Thyroid gland (tissue), 4 donors: ENCODE measurements at regions not wholly inside any gene's neighbourhood (a gene's known extent, or its start where the extent isn't known, plus 50 kb on each side); places are given as distances from the start of the nearest gene placed in this dataset.

Source experiments
- DNase-seq, 2 donors: peaks; one replicate each; pipeline ENCODE4 v3.0.0-alpha.2; 2019
- H3K27ac ChIP-seq, 3 donors: fragments of 200-600 bp; sonication (generic); 1 replicate in 2 of 3; 2 replicates in 1 of 3; pipeline ENCODE4 v1.5.1; 2016 to 2019; ENCODE audit warnings: mild to moderate bottlenecking in 1 of 3, moderate library complexity in 1 of 3
- H3K27me3 ChIP-seq: fragments of 200-600 bp; sonication (generic); one replicate; pipeline ENCODE4 v1.5.1; 2019
- H3K36me3 ChIP-seq, 2 donors: fragments of 200-600 bp; sonication (generic); one replicate each; pipeline ENCODE4 v1.5.1; 2016 to 2019
- H3K4me1 ChIP-seq, 2 donors: fragments of 200-600 bp; sonication (generic); one replicate each; pipeline ENCODE4 v1.5.1; 2017 to 2019
- H3K4me3 ChIP-seq, 3 donors: fragments of 200-600 bp; sonication (generic); replicated peaks in 1 of 3; 1 replicate in 2 of 3; 2 replicates in 1 of 3; pipeline ENCODE4 v1.5.1; 2016; ENCODE audit warnings: mild to moderate bottlenecking in 1 of 3
- H3K9me3 ChIP-seq: fragments of 200-600 bp; sonication (generic); one replicate; pipeline ENCODE4 v1.5.1; 2017
- CTCF ChIP-seq, 6 experiments: fragments of 200-600 bp in 3 of 6; fragments of 450-650 bp in 3 of 6; sonication (generic) in 3 of 6; IDR thresholded peaks; one replicate each; pipeline ENCODE4 v1.5.1; 2016 to 2019; ENCODE audit warnings: antibody characterized with exemption in 6 of 6, mild to moderate bottlenecking in 2 of 6, inconsistent platforms in 1 of 6, moderate library complexity in 1 of 6
- POLR2A ChIP-seq, 2 donors: fragments of 450-650 bp; IDR thresholded peaks; one replicate each; pipeline ENCODE4 v1.6.1; 2017; ENCODE audit warnings: antibody characterized with exemption in 2 of 2, mild to moderate bottlenecking in 2 of 2, moderate library complexity in 1 of 2
- WGBS, 2 donors: methylation state at CpG; one replicate each; pipeline ENCODE4 v1.1.5; 2017; 5-methylcytosine and 5-hydroxymethylcytosine counted together
- intact Hi-C: fragments of 100-400 bp; cut with DNase I; formaldehyde crosslinking; loops from one replicate; pipeline ENCODE4 v1.15.1; 2023

DNA sequence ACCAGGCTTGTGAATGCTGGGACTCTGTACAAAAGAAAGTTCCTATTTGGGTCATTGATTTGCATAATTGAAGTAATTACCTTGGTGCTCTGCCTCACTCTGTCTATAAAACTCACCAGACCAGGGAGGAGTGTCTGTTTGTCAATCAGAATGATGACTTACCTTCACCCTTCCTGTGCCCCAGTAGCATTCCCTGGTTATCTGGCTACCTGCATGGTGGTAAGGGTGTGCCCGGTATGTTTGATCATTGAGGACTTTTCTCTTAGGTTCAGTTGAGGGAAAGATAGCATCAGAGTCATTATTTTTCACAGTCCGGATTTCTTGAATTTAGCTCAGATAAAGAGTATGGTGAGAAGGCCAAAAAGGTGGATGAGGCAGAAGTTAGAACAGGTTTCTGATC, 190.0 kb downstream of the BRINP2 start:
- WGBS, 2 donors = 88 to 92% methylated on average over 2 of the region's 2 CpGs
- TF ChIP-seq POLR2A (IDR thresholded peaks at IDR 0.05) = no peak
- no peak for TF ChIP-seq CTCF (IDR thresholded peaks at IDR 0.05)
- DNase-seq = no peak

DNA sequence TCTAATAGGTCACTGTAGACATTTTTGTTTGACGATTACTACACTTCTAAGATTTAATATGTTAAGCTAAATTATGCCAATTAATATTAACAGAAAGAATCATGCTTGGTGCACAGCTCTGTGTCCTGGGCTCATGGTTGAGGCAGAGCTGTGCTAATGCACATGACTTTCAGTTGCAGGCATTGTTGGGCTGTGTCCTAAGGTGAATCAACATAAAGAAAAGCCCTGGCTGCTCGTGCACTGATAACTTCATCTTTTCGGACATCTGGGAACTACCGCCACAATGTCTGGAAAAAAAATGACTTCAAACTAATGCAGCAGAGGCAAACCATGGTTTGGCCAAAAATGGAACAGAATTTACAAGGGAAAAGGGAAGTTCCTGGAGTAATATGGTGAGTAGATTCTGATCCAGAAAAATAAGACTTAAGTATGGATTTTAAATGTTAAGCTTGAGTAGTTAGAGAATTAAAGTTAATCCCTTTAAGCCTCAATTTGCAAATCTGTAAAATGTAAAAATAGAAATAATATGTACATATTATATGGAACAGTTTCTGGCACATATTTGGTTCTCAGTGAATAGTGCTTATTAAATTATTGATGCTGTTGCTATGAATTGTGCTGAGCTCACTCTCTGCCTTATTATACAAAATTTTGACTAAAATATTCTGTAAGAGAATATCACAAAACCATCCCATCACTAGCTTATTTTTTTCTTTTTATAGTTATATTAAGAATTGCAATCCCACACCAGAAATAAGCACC, 186.1 kb downstream of the BRINP2 start:
- intact Hi-C loops = no loop called here

More for the DNA sequence above, 190.0 kb downstream of the BRINP2 start:
- Histone ChIP-seq H3K4me1 (no peaks in the 10 kb centered on the region), H3K27me3 (no peaks in the 10 kb centered on the region), H3K9me3 (no peaks in the 10 kb centered on the region), H3K36me3 (no peaks in the 10 kb centered on the region), H3K4me3 (no peak overlapping the region), H3K27ac (no peak overlapping the region)
- intact Hi-C loops = no loop called here

DNA sequence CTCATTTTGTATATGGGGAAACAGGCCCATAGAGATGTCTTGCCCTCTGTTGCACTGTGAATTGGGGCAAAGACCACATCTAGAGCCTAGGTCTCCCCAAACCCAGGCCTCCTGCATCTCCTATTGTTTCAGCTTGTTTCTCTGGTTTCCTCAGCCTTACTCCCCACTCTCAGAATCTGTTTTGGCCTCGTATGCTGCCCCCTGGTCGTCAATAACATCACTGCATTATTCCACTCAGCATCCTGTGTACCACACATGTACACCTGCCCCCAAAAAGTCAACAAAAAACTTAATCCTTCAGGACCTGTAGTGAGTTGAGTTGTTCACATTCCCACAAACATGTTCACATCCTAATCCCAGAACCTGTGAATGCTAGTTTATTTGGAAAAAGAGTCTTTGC, 184.8 kb downstream of the BRINP2 start:
- H3K27me3 ChIP-seq = no peaks in the 10 kb centered on the region
- TF ChIP-seq CTCF (IDR thresholded peaks at IDR 0.05) (peak in 1 of 6 experiments; percentile 10), POLR2A (IDR thresholded peaks at IDR 0.05) (no peak)
- no peaks in the 10 kb centered on the region for H3K4me1 ChIP-seq
- H3K4me3 ChIP-seq = no peak overlapping the region
- WGBS, 2 donors = 12 to 13% methylated on average over 2 of the region's 2 CpGs
- H3K27ac ChIP-seq = no peak overlapping the region
- DNase-seq = no peak
- H3K9me3 ChIP-seq = no peaks in the 10 kb centered on the region
- intact Hi-C loops = no loop called here
- H3K36me3 ChIP-seq = no peaks in the 10 kb centered on the region

More for the DNA sequence above, 186.1 kb downstream of the BRINP2 start:
- 88 to 92% methylated on average over 4 of the region's 4 CpGs for WGBS, 2 donors
- H3K9me3 ChIP-seq = no peaks in the 10 kb centered on the region
- DNase-seq = no peak
- no peaks in the 10 kb centered on the region for H3K27me3 ChIP-seq
- no peaks in the 10 kb centered on the region for H3K4me1 ChIP-seq
- H3K27ac ChIP-seq = no peak overlapping the region
- H3K36me3 ChIP-seq = no peaks in the 10 kb centered on the region
- no peak overlapping the region for H3K4me3 ChIP-seq
- TF ChIP-seq POLR2A (IDR thresholded peaks at IDR 0.05) = no peak
- TF ChIP-seq CTCF (IDR thresholded peaks at IDR 0.05) = no peak

GRCh38 chr1:177354247-177354646, 183.5 kb downstream of the BRINP2 start:
- Histone ChIP-seq H3K36me3 (no peaks in the 10 kb centered on the region), H3K27ac (no peak overlapping the region), H3K9me3 (no peaks in the 10 kb centered on the region), H3K4me1 (no peaks in the 10 kb centered on the region), H3K4me3 (no peak overlapping the region), H3K27me3 (no peaks in the 10 kb centered on the region)
- 60% methylated on average over 3 of the region's 3 CpGs for WGBS, 2 donors
- TF ChIP-seq CTCF (IDR thresholded peaks at IDR 0.05) (no peak), POLR2A (IDR thresholded peaks at IDR 0.05) (no peak)
- no peak for DNase-seq
- intact Hi-C loops = no loop called here

DNA sequence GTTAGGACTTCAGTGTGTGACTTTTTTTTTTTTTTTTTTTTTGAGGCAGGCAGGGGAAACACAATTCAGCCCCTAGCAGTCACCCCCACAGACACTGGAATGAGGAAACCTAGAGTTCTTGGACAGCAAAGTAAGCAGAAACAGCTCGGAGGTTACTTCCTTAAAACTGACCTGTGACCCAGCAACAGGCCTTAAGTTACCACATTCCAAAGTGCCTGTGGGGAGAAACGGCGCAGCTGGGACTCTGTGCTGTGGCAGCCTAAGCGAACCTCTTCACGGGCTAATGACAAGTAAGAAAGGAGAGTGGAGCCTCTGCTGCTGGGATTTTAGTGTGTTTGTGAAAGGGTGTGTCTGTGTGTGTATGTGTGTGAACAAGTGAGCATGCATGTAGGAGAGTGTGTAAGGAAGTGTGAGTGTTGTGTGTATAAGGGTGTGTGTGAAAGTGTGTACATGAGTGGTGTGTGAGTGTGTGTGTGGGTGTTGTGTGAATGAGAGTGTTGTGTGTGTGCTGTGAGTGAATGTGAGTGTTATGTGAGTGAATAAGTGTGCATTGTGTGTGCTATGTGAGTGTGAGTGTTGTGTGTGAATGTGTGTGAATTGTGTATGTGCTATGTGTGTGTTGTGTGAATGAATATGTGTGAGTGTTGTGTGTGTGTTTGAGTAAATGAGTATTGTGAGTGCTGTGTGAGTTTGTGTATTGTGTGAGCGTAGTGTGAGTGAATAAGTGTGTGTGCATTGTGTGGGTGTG, 180.8 kb downstream of the BRINP2 start:
- Histone ChIP-seq H3K36me3 (no peaks in the 10 kb centered on the region), H3K27me3 (no peaks in the 10 kb centered on the region), H3K27ac (no peak overlapping the region), H3K9me3 (no peaks in the 10 kb centered on the region), H3K4me1 (no peaks in the 10 kb centered on the region), H3K4me3 (no peak overlapping the region)
- intact Hi-C loops = no loop called here
- no peak for DNase-seq
- 55 to 60% methylated on average over 6 of the region's 6 CpGs for WGBS, 2 donors
- TF ChIP-seq CTCF (IDR thresholded peaks at IDR 0.05) (no peak), POLR2A (IDR thresholded peaks at IDR 0.05) (no peak)
